Jurkat, Clone E6-1 (cell line): ENCODE measurements at regions not wholly inside any gene's neighbourhood (a gene's known extent, or its start where the extent isn't known, plus 50 kb on each side); places are given as distances from the start of the nearest gene placed in this dataset.
"Not testable (repeated sequence)": the region's sequence is repeated elsewhere in the genome, so short reads cannot be mapped to it uniquely, and the experiment has no call there.

Experiments
- DNase-seq: peaks from one replicate; pipeline ENCODE4 v3.0.0-alpha.2; 2011; ENCODE audit warnings: low read depth, low spot score
- H3K4me3 ChIP-seq: 2 replicates; pipeline ENCODE4 v1.5.1; 2011; ENCODE audit warnings: mild to moderate bottlenecking, low read length, control low read depth, moderate library complexity

GRCh38 chr2:122795763-122796162 is 1040.3 kb downstream of the TSN start:
- DNase-seq, result no peak
- no peak overlapping the region for H3K4me3 ChIP-seq

GRCh38 chr2:122799391-122799790 is 1043.9 kb downstream of the TSN start:
- no peak for DNase-seq
- no peak overlapping the region for H3K4me3 ChIP-seq

- H3K4me3 ChIP-seq, result no peak overlapping the region
- no peak for DNase-seq
Observed at GRCh38 chr2:122800781-122801180, 1045.3 kb downstream of the TSN start.

GRCh38 chr2:122804494-122804893 is 1049.0 kb downstream of the TSN start:
- H3K4me3 ChIP-seq, result no peak overlapping the region
- no peak for DNase-seq

GRCh38 chr2:122805346-122805745 is 1049.9 kb downstream of the TSN start:
- no peak for DNase-seq
- no peak overlapping the region for H3K4me3 ChIP-seq

GRCh38 chr2:122808286-122808969 is 1053.0 kb downstream of the TSN start:
- H3K4me3 ChIP-seq, result no peak overlapping the region
- no peak for DNase-seq

GRCh38 chr2:122812214-122812613 is 1056.8 kb downstream of the TSN start:
- H3K4me3 ChIP-seq, DNase-seq: not testable (repeated sequence)

- DNase-seq, result no peak
Observed at GRCh38 chr2:122815120-122815519, 1059.7 kb downstream of the TSN start.

GRCh38 chr2:122816803-122817202 is 1061.4 kb downstream of the TSN start:
- DNase-seq, result no peak
- no peak overlapping the region for H3K4me3 ChIP-seq

More at GRCh38 chr2:122815120-122815519, 1059.7 kb downstream of the TSN start:
- H3K4me3 ChIP-seq, result no peak overlapping the region

GRCh38 chr2:122822319-122822718 is 1066.9 kb downstream of the TSN start:
- DNase-seq, result no peak
- H3K4me3 ChIP-seq, result no peak overlapping the region

- H3K4me3 ChIP-seq, result no peak overlapping the region
- DNase-seq, result no peak
Observed at GRCh38 chr2:122830157-122830556, 1074.7 kb downstream of the TSN start.

- DNase-seq, result no peak
Observed at GRCh38 chr2:122831649-122832048, 1076.2 kb downstream of the TSN start.

GRCh38 chr2:122843503-122843902 is 1088.1 kb downstream of the TSN start:
- H3K4me3 ChIP-seq, result no peak overlapping the region
- DNase-seq, result no peak

More at GRCh38 chr2:122831649-122832048, 1076.2 kb downstream of the TSN start:
- H3K4me3 ChIP-seq, result no peak overlapping the region

GRCh38 chr2:122851161-122851560 is 1095.7 kb downstream of the TSN start:
- DNase-seq, result no peak
- no peak overlapping the region for H3K4me3 ChIP-seq

- no peak overlapping the region for H3K4me3 ChIP-seq
- no peak for DNase-seq
Observed at GRCh38 chr2:122851972-122852531, 1096.6 kb downstream of the TSN start.

- H3K4me3 ChIP-seq, result no peak overlapping the region
- no peak for DNase-seq
Observed at GRCh38 chr2:122856696-122857095, 1101.2 kb downstream of the TSN start.

- no peak overlapping the region for H3K4me3 ChIP-seq
- DNase-seq, result no peak
Observed at GRCh38 chr2:122858075-122858702, 1102.7 kb downstream of the TSN start.

- DNase-seq, result no peak
- no peak overlapping the region for H3K4me3 ChIP-seq
Observed at GRCh38 chr2:122858813-122859212, 1103.4 kb downstream of the TSN start.

- no peak for DNase-seq
- no peak overlapping the region for H3K4me3 ChIP-seq
Observed at GRCh38 chr2:122859260-122859659, 1103.8 kb downstream of the TSN start.

GRCh38 chr2:122863532-122863931 is 1108.1 kb downstream of the TSN start:
- no peak overlapping the region for H3K4me3 ChIP-seq
- no peak for DNase-seq

GRCh38 chr2:122864728-122865127 is 1109.3 kb downstream of the TSN start:
- no peak overlapping the region for H3K4me3 ChIP-seq
- DNase-seq, result no peak
